WTC11 (cell line): ENCODE measurements at regions not wholly inside any gene's neighbourhood (a gene's known extent, or its start where the extent isn't known, plus 50 kb on each side); places are given as distances from the start of the nearest gene placed in this dataset.
"Not testable (repeated sequence)": the region's sequence is repeated elsewhere in the genome, so short reads cannot be mapped to it uniquely, and the experiment has no call there.

ENCODE experiments used
- ATAC-seq: fragments of 200-7000 bp; cut with Tn5 transposase; 2 replicates; pipeline ENCODE4 v1.10.0; 2021; ENCODE audit warnings: mild to moderate bottlenecking, moderate library complexity
- CTCF ChIA-PET: fragments of 300-600 bp; sonication (Branson Sonifier 250); formaldehyde crosslinking; loops from one replicate; lab custom pipeline; 2021; ENCODE audit warnings: antibody characterized with exemption; lab: Charles Lee
- POLR2A ChIA-PET: fragments of 350-600 bp; sonication (Branson Sonifier 250); formaldehyde crosslinking; loops from one replicate; lab custom pipeline; 2021; ENCODE audit warnings: antibody characterized with exemption; lab: Charles Lee
- DNase-seq: peaks from one replicate; pipeline ENCODE4 v3.0.0; 2021; ENCODE audit warnings: low spot score
- H3K27ac Mint-ChIP-seq: 2 replicates; pipeline ENCODE4 v1.8.0; 2021; ENCODE audit warnings: mixed read lengths
- H3K27me3 Mint-ChIP-seq: 2 replicates; pipeline ENCODE4 v1.8.0; 2021; ENCODE audit warnings: low read depth, mild to moderate bottlenecking, moderate library complexity, mixed read lengths
- H3K36me3 Mint-ChIP-seq: 2 replicates; pipeline ENCODE4 v1.8.0; 2021; ENCODE audit warnings: mixed read lengths
- H3K4me1 Mint-ChIP-seq: 2 replicates; pipeline ENCODE4 v1.8.0; 2022; ENCODE audit warnings: mixed read lengths
- H3K4me3 Mint-ChIP-seq: 2 replicates; pipeline ENCODE4 v1.8.0; 2021; ENCODE audit warnings: mild to moderate bottlenecking, moderate library complexity, mixed read lengths
- H3K9me3 Mint-ChIP-seq: 2 replicates; pipeline ENCODE4 v1.8.0; 2021; ENCODE audit warnings: mixed read lengths
- CBFB ChIP-seq: sonication (generic); formaldehyde crosslinking; IDR thresholded peaks from 2 replicates; pipeline ENCODE4 v1.8.1; 2022; ENCODE audit warnings: mild to moderate bottlenecking, low read depth, missing genetic modification reagents
- CREB1 ChIP-seq: sonication (generic); formaldehyde crosslinking; IDR thresholded peaks from 2 replicates; pipeline ENCODE4 v1.8.0; 2023; ENCODE audit warnings: mild to moderate bottlenecking, missing genetic modification reagents
- CREM ChIP-seq: sonication (generic); formaldehyde crosslinking; IDR thresholded peaks from 2 replicates; pipeline ENCODE4 v1.8.1; 2022; ENCODE audit warnings: mild to moderate bottlenecking, missing genetic modification reagents, moderate library complexity
- FOXP1 ChIP-seq: sonication (generic); formaldehyde crosslinking; IDR thresholded peaks from 2 replicates; pipeline ENCODE4 v1.8.0; 2022; ENCODE audit warnings: missing genetic modification reagents, mild to moderate bottlenecking, moderate library complexity, borderline replicate concordance
- JAZF1 ChIP-seq: fragments of 250-450 bp; sonication (Bioruptor Pico); IDR thresholded peaks from 2 replicates; pipeline ENCODE4 v1.9.0; 2021; ENCODE audit warnings: moderate library complexity, mild to moderate bottlenecking, inconsistent platforms
- NFYB ChIP-seq: sonication (generic); formaldehyde crosslinking; conservative IDR thresholded peaks from 2 replicates; pipeline ENCODE4 v1.8.0; 2022; ENCODE audit warnings: low read depth, missing genetic modification reagents
- NR2C2 ChIP-seq: sonication (generic); formaldehyde crosslinking; IDR thresholded peaks from 2 replicates; pipeline ENCODE4 v1.8.0; 2022; ENCODE audit warnings: mild to moderate bottlenecking, missing genetic modification reagents
- TCF7 ChIP-seq: sonication (generic); formaldehyde crosslinking; IDR thresholded peaks from 2 replicates; pipeline ENCODE4 v1.8.0; 2022; ENCODE audit warnings: mild to moderate bottlenecking, low read depth, missing genetic modification reagents, moderate library complexity
- ZBTB43 ChIP-seq: sonication (generic); formaldehyde crosslinking; IDR thresholded peaks from 2 replicates; pipeline ENCODE4 v1.8.1; 2023; ENCODE audit warnings: mild to moderate bottlenecking, missing genetic modification reagents
- ZNF138 ChIP-seq: sonication (generic); formaldehyde crosslinking; conservative IDR thresholded peaks from 2 replicates; pipeline ENCODE4 v1.8.1; 2022; ENCODE audit warnings: mild to moderate bottlenecking, moderate library complexity, missing genetic modification reagents
- ZNF232 ChIP-seq: sonication (generic); formaldehyde crosslinking; IDR thresholded peaks from 2 replicates; pipeline ENCODE4 v1.8.0; 2022; ENCODE audit warnings: mild to moderate bottlenecking, missing genetic modification reagents
- ZNF281 ChIP-seq: sonication (generic); formaldehyde crosslinking; IDR thresholded peaks from 2 replicates; pipeline ENCODE4 v1.8.0; 2023; ENCODE audit warnings: mild to moderate bottlenecking, missing genetic modification reagents
- ZNF317 ChIP-seq: sonication (generic); formaldehyde crosslinking; IDR thresholded peaks from 2 replicates; pipeline ENCODE4 v1.8.1; 2023; ENCODE audit warnings: low read depth, mild to moderate bottlenecking, moderate library complexity, missing genetic modification reagents, borderline replicate concordance
- ZNF396 ChIP-seq: fragments of 250-450 bp; sonication (Bioruptor Pico); IDR thresholded peaks from 2 replicates; pipeline ENCODE4 v1.8.0; 2021; ENCODE audit warnings: mild to moderate bottlenecking, moderate library complexity, borderline replicate concordance
- ZNF423 ChIP-seq: fragments of 250-450 bp; sonication (Bioruptor Pico); IDR thresholded peaks from 2 replicates; pipeline ENCODE4 v2.1.2; 2022; ENCODE audit warnings: mild to moderate bottlenecking, moderate library complexity
- ZSCAN18 ChIP-seq: fragments of 250-450 bp; sonication (Bioruptor Pico); IDR thresholded peaks from 2 replicates; pipeline ENCODE4 v2.1.2; 2022; ENCODE audit warnings: mild to moderate bottlenecking, moderate library complexity
- TF ChIP-seq, protein P1 (sequence below): sonication (generic); formaldehyde crosslinking; IDR thresholded peaks from 2 replicates; pipeline ENCODE4 v1.8.1; 2022; ENCODE audit warnings: mild to moderate bottlenecking, missing genetic modification reagents, moderate library complexity, borderline replicate concordance
- TF ChIP-seq, protein P2 (sequence below): sonication (generic); formaldehyde crosslinking; conservative IDR thresholded peaks from 2 replicates; pipeline ENCODE4 v1.8.1; 2022; ENCODE audit warnings: mild to moderate bottlenecking, missing genetic modification reagents
- TF ChIP-seq, protein P3 (sequence below): sonication (generic); formaldehyde crosslinking; IDR thresholded peaks from 2 replicates; pipeline ENCODE4 v1.8.1; 2022; ENCODE audit warnings: low read depth, missing genetic modification reagents, borderline replicate concordance
- TF ChIP-seq, protein P4 (sequence below): fragments of 250-450 bp; sonication (Bioruptor Pico); IDR thresholded peaks from 2 replicates; pipeline ENCODE4 v1.9.0; 2021; ENCODE audit warnings: mild to moderate bottlenecking

DNA sequence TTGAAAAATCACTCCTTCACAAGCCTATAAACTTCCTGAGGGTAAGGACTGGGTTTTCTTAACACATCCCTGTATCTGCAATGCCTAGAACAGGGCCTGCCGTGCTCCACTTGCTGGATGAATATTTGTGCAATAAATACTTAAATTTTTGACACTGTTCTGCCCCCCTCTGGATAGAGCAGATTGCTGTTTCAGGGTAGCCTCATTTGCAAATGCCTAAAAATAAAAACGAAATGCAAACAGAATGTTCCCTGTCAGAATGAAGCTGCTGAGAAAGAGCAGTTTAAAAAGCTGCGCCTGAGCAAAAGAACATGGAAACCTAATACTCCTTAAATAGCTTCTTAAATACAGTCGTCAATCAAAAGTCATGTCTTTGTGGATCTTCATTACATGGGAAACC is 385.3 kb downstream of the PRELID2 start (continued):
- TF ChIP-seq ZSCAN18 (no peak), NFYB (CRISPR knock-in tag) (no peak), ZBTB43 (CRISPR knock-in tag) (no peak), ZNF232 (CRISPR knock-in tag) (no peak), CBFB (CRISPR knock-in tag) (no peak)
- TF ChIP-seq, protein P1, sequence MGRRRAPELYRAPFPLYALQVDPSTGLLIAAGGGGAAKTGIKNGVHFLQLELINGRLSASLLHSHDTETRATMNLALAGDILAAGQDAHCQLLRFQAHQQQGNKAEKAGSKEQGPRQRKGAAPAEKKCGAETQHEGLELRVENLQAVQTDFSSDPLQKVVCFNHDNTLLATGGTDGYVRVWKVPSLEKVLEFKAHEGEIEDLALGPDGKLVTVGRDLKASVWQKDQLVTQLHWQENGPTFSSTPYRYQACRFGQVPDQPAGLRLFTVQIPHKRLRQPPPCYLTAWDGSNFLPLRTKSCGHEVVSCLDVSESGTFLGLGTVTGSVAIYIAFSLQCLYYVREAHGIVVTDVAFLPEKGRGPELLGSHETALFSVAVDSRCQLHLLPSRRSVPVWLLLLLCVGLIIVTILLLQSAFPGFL (CRISPR knock-in tag), result no peak

- DNase-seq, H3K4me3 Mint-ChIP-seq, H3K36me3 Mint-ChIP-seq, ATAC-seq, H3K9me3 Mint-ChIP-seq, H3K4me1 Mint-ChIP-seq, H3K27ac Mint-ChIP-seq, H3K27me3 Mint-ChIP-seq, CTCF ChIA-PET: not testable (repeated sequence)
- POLR2A ChIA-PET, result interaction anchor here (0.6 kb wide), 2 partner anchors 58 to 1241 kb away, joined by 3 to 4 read pairs; no protein-coding TSS in a partner anchor
Measured at GRCh38 chr5:145446875-145447274, 388.3 kb downstream of the PRELID2 start.

DNA sequence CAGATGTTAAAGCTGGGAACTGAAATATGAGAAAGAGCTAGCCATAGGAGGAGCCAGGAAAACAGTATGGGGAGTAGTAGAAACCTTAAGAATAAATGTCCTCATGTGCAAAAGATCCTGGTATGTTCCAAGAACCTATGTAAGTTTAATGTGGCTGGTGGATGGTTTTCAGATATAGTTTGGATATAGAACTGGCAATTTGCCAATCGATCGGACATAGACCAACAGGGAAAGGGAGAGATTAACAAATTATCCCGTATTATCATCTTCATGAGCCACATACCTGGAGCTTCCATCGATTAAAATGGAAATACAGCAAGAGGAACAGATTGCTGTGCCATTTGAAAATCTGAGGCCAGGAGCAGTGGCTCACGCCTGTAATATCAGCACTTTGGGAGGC is 388.7 kb downstream of the PRELID2 start:
- Mint-ChIP-seq H3K4me3 (no peak overlapping the region), H3K27me3 (no peaks in the 10 kb centered on the region), H3K9me3 (peaks cover 8% of the 10 kb centered on the region), H3K36me3 (peaks cover 3% of the 10 kb centered on the region), H3K27ac (no peak overlapping the region), H3K4me1 (peaks cover 10% of the 10 kb centered on the region; the same call in 1 of the 2 replicates)
- no peak for ATAC-seq
- CTCF ChIA-PET, result no interaction called here
- POLR2A ChIA-PET, result interaction anchor here (0.6 kb wide), 1 partner anchor 760 kb away, joined by 3 read pairs; no protein-coding TSS in a partner anchor
- TF ChIP-seq NR2C2 (CRISPR knock-in tag) (no peak), ZNF396 (CRISPR knock-in tag) (no peak), JAZF1 (CRISPR knock-in tag) (no peak), ZNF281 (CRISPR knock-in tag) (no peak), CREB1 (no peak), ZNF317 (CRISPR knock-in tag) (no peak), ZNF138 (no peak), ZNF232 (CRISPR knock-in tag) (no peak), FOXP1 (CRISPR knock-in tag) (no peak)
- no peak for DNase-seq

GRCh38 chr5:145445027-145445426 is 390.1 kb downstream of the PRELID2 start:
- H3K4me1 Mint-ChIP-seq, result peaks cover 7% of the 10 kb centered on the region; the same call in 1 of the 2 replicates
- H3K27ac Mint-ChIP-seq, result no peak overlapping the region
- ChIA-PET POLR2A (no interaction called here), CTCF (no interaction called here)
- DNase-seq (no peak), ATAC-seq (no peak)
- H3K4me3 Mint-ChIP-seq, result no peak overlapping the region
- no peaks in the 10 kb centered on the region for H3K27me3 Mint-ChIP-seq
- peaks cover 12% of the 10 kb centered on the region for H3K9me3 Mint-ChIP-seq
- peaks cover 3% of the 10 kb centered on the region for H3K36me3 Mint-ChIP-seq
- TF ChIP-seq, protein P2, sequence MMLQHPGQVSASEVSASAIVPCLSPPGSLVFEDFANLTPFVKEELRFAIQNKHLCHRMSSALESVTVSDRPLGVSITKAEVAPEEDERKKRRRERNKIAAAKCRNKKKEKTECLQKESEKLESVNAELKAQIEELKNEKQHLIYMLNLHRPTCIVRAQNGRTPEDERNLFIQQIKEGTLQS (CRISPR knock-in tag), result no peak
- no peak for TF ChIP-seq TCF7 (CRISPR knock-in tag)
- TF ChIP-seq, protein P3, sequence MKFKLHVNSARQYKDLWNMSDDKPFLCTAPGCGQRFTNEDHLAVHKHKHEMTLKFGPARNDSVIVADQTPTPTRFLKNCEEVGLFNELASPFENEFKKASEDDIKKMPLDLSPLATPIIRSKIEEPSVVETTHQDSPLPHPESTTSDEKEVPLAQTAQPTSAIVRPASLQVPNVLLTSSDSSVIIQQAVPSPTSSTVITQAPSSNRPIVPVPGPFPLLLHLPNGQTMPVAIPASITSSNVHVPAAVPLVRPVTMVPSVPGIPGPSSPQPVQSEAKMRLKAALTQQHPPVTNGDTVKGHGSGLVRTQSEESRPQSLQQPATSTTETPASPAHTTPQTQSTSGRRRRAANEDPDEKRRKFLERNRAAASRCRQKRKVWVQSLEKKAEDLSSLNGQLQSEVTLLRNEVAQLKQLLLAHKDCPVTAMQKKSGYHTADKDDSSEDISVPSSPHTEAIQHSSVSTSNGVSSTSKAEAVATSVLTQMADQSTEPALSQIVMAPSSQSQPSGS (CRISPR knock-in tag), result no peak
- TF ChIP-seq, protein P4, sequence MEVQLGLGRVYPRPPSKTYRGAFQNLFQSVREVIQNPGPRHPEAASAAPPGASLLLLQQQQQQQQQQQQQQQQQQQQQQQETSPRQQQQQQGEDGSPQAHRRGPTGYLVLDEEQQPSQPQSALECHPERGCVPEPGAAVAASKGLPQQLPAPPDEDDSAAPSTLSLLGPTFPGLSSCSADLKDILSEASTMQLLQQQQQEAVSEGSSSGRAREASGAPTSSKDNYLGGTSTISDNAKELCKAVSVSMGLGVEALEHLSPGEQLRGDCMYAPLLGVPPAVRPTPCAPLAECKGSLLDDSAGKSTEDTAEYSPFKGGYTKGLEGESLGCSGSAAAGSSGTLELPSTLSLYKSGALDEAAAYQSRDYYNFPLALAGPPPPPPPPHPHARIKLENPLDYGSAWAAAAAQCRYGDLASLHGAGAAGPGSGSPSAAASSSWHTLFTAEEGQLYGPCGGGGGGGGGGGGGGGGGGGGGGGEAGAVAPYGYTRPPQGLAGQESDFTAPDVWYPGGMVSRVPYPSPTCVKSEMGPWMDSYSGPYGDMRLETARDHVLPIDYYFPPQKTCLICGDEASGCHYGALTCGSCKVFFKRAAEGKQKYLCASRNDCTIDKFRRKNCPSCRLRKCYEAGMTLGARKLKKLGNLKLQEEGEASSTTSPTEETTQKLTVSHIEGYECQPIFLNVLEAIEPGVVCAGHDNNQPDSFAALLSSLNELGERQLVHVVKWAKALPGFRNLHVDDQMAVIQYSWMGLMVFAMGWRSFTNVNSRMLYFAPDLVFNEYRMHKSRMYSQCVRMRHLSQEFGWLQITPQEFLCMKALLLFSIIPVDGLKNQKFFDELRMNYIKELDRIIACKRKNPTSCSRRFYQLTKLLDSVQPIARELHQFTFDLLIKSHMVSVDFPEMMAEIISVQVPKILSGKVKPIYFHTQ, result no peak
- TF ChIP-seq CREM, result no peak
- no peak for TF ChIP-seq NFYB (CRISPR knock-in tag)
- no peak for TF ChIP-seq ZNF423 (CRISPR knock-in tag)
